ENCODE measurements at regions not wholly inside any gene's neighbourhood (a gene's known extent, or its start where the extent isn't known, plus 50 kb on each side); places are given as distances from the start of the nearest gene placed in this dataset.

DNA sequence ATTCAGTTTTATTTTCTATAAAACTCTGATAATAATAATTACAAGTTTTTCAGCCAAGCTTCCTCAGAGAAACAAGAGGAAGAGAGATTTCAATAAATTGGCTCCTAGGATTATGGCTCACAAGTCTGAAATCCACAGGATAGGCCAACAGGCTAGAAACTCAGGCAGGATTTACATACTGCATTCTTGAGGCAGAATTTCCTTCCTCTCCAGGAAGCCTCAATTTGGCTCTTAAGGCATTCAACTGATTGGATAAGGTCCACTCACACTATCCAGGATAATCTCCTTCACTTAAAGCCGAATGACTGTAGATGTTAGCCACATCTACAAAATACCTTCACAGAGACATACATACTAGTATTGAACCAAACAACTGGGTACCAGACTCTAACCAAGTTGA, 120.3 kb upstream of the FAT3 start:
- Histone ChIP-seq H3K36me3 (ENCODE audit: low read depth) (no peaks in the 10 kb centered on the region), H3K9me3 (ENCODE audit: severe bottlenecking) (no peaks in the 10 kb centered on the region), H3K27me3 (ENCODE audit: insufficient read depth, poor library complexity, severe bottlenecking) (no peaks in the 10 kb centered on the region), H3K4me3 (ENCODE audit: severe bottlenecking) (no peak overlapping the region), H3K27ac (ENCODE audit: poor library complexity, severe bottlenecking) (no peak overlapping the region), H3K4me1 (ENCODE audit: insufficient read depth, poor library complexity, severe bottlenecking) (no peaks in the 10 kb centered on the region)
- TF ChIP-seq, protein P1, sequence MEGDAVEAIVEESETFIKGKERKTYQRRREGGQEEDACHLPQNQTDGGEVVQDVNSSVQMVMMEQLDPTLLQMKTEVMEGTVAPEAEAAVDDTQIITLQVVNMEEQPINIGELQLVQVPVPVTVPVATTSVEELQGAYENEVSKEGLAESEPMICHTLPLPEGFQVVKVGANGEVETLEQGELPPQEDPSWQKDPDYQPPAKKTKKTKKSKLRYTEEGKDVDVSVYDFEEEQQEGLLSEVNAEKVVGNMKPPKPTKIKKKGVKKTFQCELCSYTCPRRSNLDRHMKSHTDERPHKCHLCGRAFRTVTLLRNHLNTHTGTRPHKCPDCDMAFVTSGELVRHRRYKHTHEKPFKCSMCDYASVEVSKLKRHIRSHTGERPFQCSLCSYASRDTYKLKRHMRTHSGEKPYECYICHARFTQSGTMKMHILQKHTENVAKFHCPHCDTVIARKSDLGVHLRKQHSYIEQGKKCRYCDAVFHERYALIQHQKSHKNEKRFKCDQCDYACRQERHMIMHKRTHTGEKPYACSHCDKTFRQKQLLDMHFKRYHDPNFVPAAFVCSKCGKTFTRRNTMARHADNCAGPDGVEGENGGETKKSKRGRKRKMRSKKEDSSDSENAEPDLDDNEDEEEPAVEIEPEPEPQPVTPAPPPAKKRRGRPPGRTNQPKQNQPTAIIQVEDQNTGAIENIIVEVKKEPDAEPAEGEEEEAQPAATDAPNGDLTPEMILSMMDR (IDR thresholded peaks at IDR 0.05; ENCODE audit: poor library complexity, severe bottlenecking) = no peak
- ATAC-seq (ENCODE audit: low read depth) (no peak), DNase-seq (ENCODE audit: low spot score) (no peak)

DNA sequence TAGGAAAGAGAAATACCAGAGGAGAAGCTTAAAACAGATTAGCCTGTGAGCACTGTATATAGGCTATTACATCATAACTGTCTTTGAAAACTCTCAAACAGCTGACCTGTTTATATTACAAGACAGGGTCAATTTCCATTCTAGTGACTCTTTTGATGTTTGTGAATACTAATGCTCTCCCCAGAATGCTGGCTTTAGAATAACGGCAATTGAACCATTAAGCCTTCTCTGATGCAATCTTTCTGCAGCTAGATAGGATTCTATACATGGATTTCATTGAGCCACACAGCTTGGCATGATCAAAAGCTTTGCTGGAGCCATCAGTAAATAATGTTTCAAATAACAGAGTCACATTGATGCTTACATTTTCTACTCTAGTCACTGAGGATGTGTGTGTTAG, 122.7 kb upstream of the FAT3 start:
- DNase-seq (ENCODE audit: low spot score) (no peak), ATAC-seq (ENCODE audit: low read depth) (no peak)
- Histone ChIP-seq H3K27me3 (ENCODE audit: insufficient read depth, poor library complexity, severe bottlenecking) (no peaks in the 10 kb centered on the region), H3K27ac (ENCODE audit: poor library complexity, severe bottlenecking) (no peak overlapping the region), H3K4me1 (ENCODE audit: insufficient read depth, poor library complexity, severe bottlenecking) (no peaks in the 10 kb centered on the region), H3K4me3 (ENCODE audit: severe bottlenecking) (no peak overlapping the region), H3K36me3 (ENCODE audit: low read depth) (no peaks in the 10 kb centered on the region), H3K9me3 (ENCODE audit: severe bottlenecking) (no peaks in the 10 kb centered on the region)
- TF ChIP-seq, protein P1 (IDR thresholded peaks at IDR 0.05; ENCODE audit: poor library complexity, severe bottlenecking) = no peak

DNA sequence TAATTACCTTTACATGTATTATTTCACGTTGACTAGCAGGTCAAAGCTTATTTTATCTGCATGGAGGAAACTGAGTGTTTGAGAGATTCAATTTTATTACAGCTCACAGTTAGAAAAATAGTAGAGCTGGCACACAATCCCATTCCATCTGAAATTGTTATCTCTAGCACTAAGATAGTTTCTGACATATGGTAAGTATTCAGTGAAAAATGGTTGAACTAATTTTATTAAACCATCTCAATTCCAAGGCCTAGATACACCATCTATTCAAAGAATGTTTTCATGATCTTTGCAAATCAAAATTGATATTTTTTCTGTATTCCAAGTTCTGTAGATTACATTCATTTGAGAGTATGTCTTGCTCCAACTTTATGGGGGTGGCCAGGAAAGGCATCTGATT, 125.4 kb upstream of the FAT3 start:
- no peaks in the 10 kb centered on the region for H3K27me3 ChIP-seq (ENCODE audit: insufficient read depth, poor library complexity, severe bottlenecking)

DNA sequence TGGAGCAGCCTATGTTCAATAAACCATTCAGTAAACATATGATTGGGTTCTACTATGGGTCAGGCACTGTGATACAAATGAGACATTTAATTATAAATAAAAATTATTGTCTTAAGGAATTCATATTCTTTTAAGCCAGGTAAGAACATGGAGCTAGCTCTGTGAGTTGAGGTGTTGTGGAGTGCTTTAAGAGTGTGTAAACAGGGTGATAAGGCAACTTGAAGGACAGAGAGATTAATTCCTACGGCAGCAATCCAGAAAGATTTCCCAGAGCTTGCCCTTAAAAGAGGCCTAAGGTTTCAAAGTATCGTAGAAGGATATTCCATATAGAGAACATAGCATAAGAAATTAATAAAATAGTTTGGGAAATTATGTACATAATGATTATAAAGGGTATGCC, 126.4 kb upstream of the FAT3 start:
- H3K4me3 ChIP-seq (ENCODE audit: severe bottlenecking) = no peak overlapping the region
- ATAC-seq (ENCODE audit: low read depth) (no peak), DNase-seq (ENCODE audit: low spot score) (no peak)
- H3K4me1 ChIP-seq (ENCODE audit: insufficient read depth, poor library complexity, severe bottlenecking) = no peaks in the 10 kb centered on the region
- TF ChIP-seq, protein P1 (IDR thresholded peaks at IDR 0.05; ENCODE audit: poor library complexity, severe bottlenecking) = no peak
- H3K27me3 ChIP-seq (ENCODE audit: insufficient read depth, poor library complexity, severe bottlenecking) = no peaks in the 10 kb centered on the region
- no peaks in the 10 kb centered on the region for H3K9me3 ChIP-seq (ENCODE audit: severe bottlenecking)
- H3K27ac ChIP-seq (ENCODE audit: poor library complexity, severe bottlenecking) = no peak overlapping the region
- no peaks in the 10 kb centered on the region for H3K36me3 ChIP-seq (ENCODE audit: low read depth)

More for the DNA sequence above, 125.4 kb upstream of the FAT3 start:
- Histone ChIP-seq H3K4me3 (ENCODE audit: severe bottlenecking) (no peak overlapping the region), H3K9me3 (ENCODE audit: severe bottlenecking) (no peaks in the 10 kb centered on the region), H3K4me1 (ENCODE audit: insufficient read depth, poor library complexity, severe bottlenecking) (no peaks in the 10 kb centered on the region), H3K36me3 (ENCODE audit: low read depth) (no peaks in the 10 kb centered on the region), H3K27ac (ENCODE audit: poor library complexity, severe bottlenecking) (no peak overlapping the region)
- TF ChIP-seq, protein P1 (IDR thresholded peaks at IDR 0.05; ENCODE audit: poor library complexity, severe bottlenecking) = no peak
- DNase-seq (ENCODE audit: low spot score) (no peak), ATAC-seq (ENCODE audit: low read depth) (no peak)

DNA sequence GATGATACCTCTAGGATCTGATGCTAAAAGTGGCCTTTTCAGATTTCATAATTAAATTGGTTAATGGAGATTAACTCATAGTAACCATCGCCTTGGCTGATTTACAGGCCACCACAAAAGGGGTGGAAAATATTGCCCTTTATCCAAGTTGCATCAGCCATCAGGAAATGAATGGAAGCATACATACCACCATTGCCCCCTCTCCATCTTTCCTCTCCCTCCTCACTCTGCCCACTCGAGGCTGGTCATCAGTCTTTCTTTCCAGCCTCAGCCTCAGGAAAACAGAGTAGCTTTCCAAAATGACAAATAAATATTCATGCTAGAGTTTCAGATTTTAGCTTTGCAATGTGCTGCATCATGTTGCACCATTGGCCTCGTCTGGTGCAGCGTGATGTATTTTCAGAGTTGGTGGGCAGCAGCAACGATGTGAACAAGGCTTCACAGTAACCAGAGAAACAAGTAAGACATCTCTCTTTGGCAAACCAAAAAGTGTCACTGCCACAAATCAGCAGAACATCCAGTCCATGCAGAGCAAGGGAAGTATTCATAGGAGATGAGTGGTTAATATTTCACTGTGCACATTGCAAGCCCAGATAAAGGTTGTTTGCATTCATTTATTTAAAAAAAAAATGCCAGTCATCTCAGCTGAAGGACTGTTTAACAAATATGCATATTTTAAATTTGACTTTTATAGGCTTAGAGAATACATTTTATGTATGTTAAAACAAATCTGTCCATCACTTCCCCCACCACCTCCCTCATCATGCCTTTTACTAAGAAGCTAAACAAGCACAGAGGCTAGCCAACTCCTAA, 136.7 kb upstream of the FAT3 start:
- Histone ChIP-seq H3K9me3 (ENCODE audit: severe bottlenecking) (no peaks in the 10 kb centered on the region), H3K27ac (ENCODE audit: poor library complexity, severe bottlenecking) (no peak overlapping the region), H3K36me3 (ENCODE audit: low read depth) (no peaks in the 10 kb centered on the region), H3K4me3 (ENCODE audit: severe bottlenecking) (no peak overlapping the region), H3K27me3 (ENCODE audit: insufficient read depth, poor library complexity, severe bottlenecking) (no peaks in the 10 kb centered on the region), H3K4me1 (ENCODE audit: insufficient read depth, poor library complexity, severe bottlenecking) (no peaks in the 10 kb centered on the region)
- ATAC-seq (ENCODE audit: low read depth) (no peak), DNase-seq (ENCODE audit: low spot score) (no peak)
- TF ChIP-seq, protein P1 (IDR thresholded peaks at IDR 0.05; ENCODE audit: poor library complexity, severe bottlenecking) = no peak
